MV-4-11 (cell line): ENCODE measurements at regions not wholly inside any gene's neighbourhood (a gene's known extent, or its start where the extent isn't known, plus 50 kb on each side); places are given as distances from the start of the nearest gene placed in this dataset.
"Not testable (repeated sequence)": the region's sequence is repeated elsewhere in the genome, so short reads cannot be mapped to it uniquely, and the experiment has no call there.

Experiments
- DNase-seq: peaks from one replicate; lab custom pipeline; 2025; lab: John Stamatoyannopoulos, UW

- DNase-seq: no peak
Observed at GRCh38 chr14:85071447-85071846, 458.5 kb upstream of the FLRT2 start.

GRCh38 chr14:85074955-85075354 is 455.0 kb upstream of the FLRT2 start:
- DNase-seq: no peak

GRCh38 chr14:85075694-85076476 is 454.1 kb upstream of the FLRT2 start:
- no peak for DNase-seq

- DNase-seq: not testable (repeated sequence)
Observed at GRCh38 chr14:85077716-85078115, 452.2 kb upstream of the FLRT2 start.

GRCh38 chr14:85079842-85080730 is 449.9 kb upstream of the FLRT2 start:
- no peak for DNase-seq

GRCh38 chr14:85084344-85084743 is 445.6 kb upstream of the FLRT2 start:
- DNase-seq: no peak

- no peak for DNase-seq
Observed at GRCh38 chr14:85085981-85086380, 444.0 kb upstream of the FLRT2 start.

- DNase-seq: no peak
Observed at GRCh38 chr14:85087201-85087600, 442.7 kb upstream of the FLRT2 start.

- no peak for DNase-seq
Observed at GRCh38 chr14:85088192-85088591, 441.8 kb upstream of the FLRT2 start.

- no peak for DNase-seq
Observed at GRCh38 chr14:85090681-85091080, 439.3 kb upstream of the FLRT2 start.

- no peak for DNase-seq
Observed at GRCh38 chr14:85093631-85094330, 436.2 kb upstream of the FLRT2 start.

GRCh38 chr14:85102591-85102990 is 427.4 kb upstream of the FLRT2 start:
- DNase-seq: no peak

GRCh38 chr14:85106506-85106905 is 423.4 kb upstream of the FLRT2 start:
- no peak for DNase-seq

GRCh38 chr14:85112762-85113161 is 417.2 kb upstream of the FLRT2 start:
- DNase-seq: no peak

- DNase-seq: no peak
Observed at GRCh38 chr14:85115921-85116320, 414.0 kb upstream of the FLRT2 start.

- DNase-seq: no peak
Observed at GRCh38 chr14:85118274-85118673, 411.7 kb upstream of the FLRT2 start.

- DNase-seq: no peak
Observed at GRCh38 chr14:85122690-85123089, 407.3 kb upstream of the FLRT2 start.

- no peak for DNase-seq
Observed at GRCh38 chr14:85123755-85124154, 406.2 kb upstream of the FLRT2 start.

GRCh38 chr14:85124631-85125290 is 405.2 kb upstream of the FLRT2 start:
- DNase-seq: no peak

- DNase-seq: no peak
Observed at GRCh38 chr14:85125291-85125670, 404.7 kb upstream of the FLRT2 start.

- no peak for DNase-seq
Observed at GRCh38 chr14:85129921-85130320, 400.0 kb upstream of the FLRT2 start.
